Right cardiac atrium (tissue), 5 donors: ENCODE measurements at regions not wholly inside any gene's neighbourhood (a gene's known extent, or its start where the extent isn't known, plus 50 kb on each side); places are given as distances from the start of the nearest gene placed in this dataset.
"Not testable (repeated sequence)": the region's sequence is repeated elsewhere in the genome, so short reads cannot be mapped to it uniquely, and the experiment has no call there.

Source experiments
- ATAC-seq, 2 donors: fragments of 200-7000 bp; cut with Tn5 transposase; one replicate each; pipeline versions ENCODE4 v1.8.0 to v1.9.1; 2020; ENCODE audit warnings: moderate library complexity in 2 of 2, mild to moderate bottlenecking in 1 of 2
- DNase-seq, 3 donors: peaks; one replicate each; pipeline ENCODE4 v3.0.0-alpha.2; 2020
- H3K27ac ChIP-seq: one replicate; pipeline ENCODE4 v1.5.1; 2013; ENCODE audit warnings: mild to moderate bottlenecking, low read length, control low read depth, moderate library complexity
- H3K27me3 ChIP-seq: one replicate; pipeline ENCODE4 v1.6.1; 2013; ENCODE audit not compliant: control insufficient read depth, insufficient read depth
- H3K4me1 ChIP-seq: one replicate; pipeline ENCODE4 v1.6.1; 2013; ENCODE audit warnings: low read length; ENCODE audit not compliant: control insufficient read depth, insufficient read depth
- H3K4me3 ChIP-seq: one replicate; pipeline ENCODE4 v1.5.1; 2013; ENCODE audit warnings: low read length, control low read depth
- H3K9me3 ChIP-seq: one replicate; pipeline ENCODE4 v1.6.1; 2013; ENCODE audit warnings: low read length; ENCODE audit not compliant: control insufficient read depth
- WGBS: extraction: QIAGEN DNeasy Blood & Tissue Kit; methylation state at CpG from one replicate; pipeline ENCODE4 v1.1.7; 2013; 5-methylcytosine and 5-hydroxymethylcytosine counted together
- intact Hi-C, 4 donors: fragments of 100-400 bp; cut with DNase I; formaldehyde crosslinking; loops; one replicate each; pipeline versions ENCODE4 v1.11.0 to v1.14.0; 2022 to 2023
- donor health status: healthy with polysubstance abuse.
- donor health status: DM: no; HTN: yes; CAD: no.
- donor health status: DM: no; HTN: no; CAD: no.
- donor health status: DM: no; HTN: yes; CAD: no; lungs with severe emphysema.
- donor health status: DM: yes; HTN: yes; CAD: no.

GRCh38 chr1:232859216-232859615 is 54.0 kb downstream of the MAP10 start:
- Histone ChIP-seq H3K4me1 (no peaks in the 10 kb centered on the region), H3K4me3 (no peak overlapping the region), H3K27me3 (no peaks in the 10 kb centered on the region), H3K9me3 (no peaks in the 10 kb centered on the region), H3K27ac (no peak overlapping the region)
- 89% methylated on average over 2 of the region's 2 CpGs for WGBS
- ATAC-seq (no peak), DNase-seq (no peak)
- intact Hi-C loops = no loop called here

DNA sequence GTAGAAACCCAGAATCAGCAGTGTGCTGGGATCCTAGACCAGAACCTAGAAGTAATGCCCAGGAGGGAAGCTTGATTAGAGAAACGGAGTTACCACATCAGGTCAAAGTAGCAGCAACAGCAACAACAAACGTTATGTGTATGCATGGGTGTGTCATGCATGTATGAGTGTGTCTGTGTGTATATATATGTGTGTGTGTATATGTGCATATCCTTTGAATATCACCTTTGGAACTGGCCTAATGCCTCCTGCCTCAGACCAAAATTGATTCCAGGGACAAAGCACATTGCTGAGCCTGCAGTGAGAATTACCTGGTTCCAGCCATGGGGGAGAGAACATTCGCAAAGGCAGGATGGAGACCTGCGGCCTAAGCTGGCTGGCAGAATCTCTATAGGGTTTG is 55.9 kb downstream of the MAP10 start:
- ATAC-seq = no peak
- intact Hi-C loops = no loop called here

GRCh38 chr1:232863544-232864275 is 58.5 kb downstream of the MAP10 start:
- no peaks in the 10 kb centered on the region for H3K4me1 ChIP-seq
- ATAC-seq = no peak
- H3K4me3 ChIP-seq = no peak overlapping the region
- H3K9me3 ChIP-seq = no peaks in the 10 kb centered on the region
- no peak for DNase-seq
- WGBS = 90% methylated on average over 10 of the region's 10 CpGs
- intact Hi-C loops = no loop called here
- H3K27ac ChIP-seq = no peak overlapping the region
- no peaks in the 10 kb centered on the region for H3K27me3 ChIP-seq

More for the DNA sequence above, 55.9 kb downstream of the MAP10 start:
- 93% methylated on average over 4 of the region's 4 CpGs for WGBS
- Histone ChIP-seq H3K4me3 (no peak overlapping the region), H3K27ac (no peak overlapping the region), H3K4me1 (no peaks in the 10 kb centered on the region), H3K9me3 (no peaks in the 10 kb centered on the region), H3K27me3 (no peaks in the 10 kb centered on the region)
- DNase-seq = no peak

DNA sequence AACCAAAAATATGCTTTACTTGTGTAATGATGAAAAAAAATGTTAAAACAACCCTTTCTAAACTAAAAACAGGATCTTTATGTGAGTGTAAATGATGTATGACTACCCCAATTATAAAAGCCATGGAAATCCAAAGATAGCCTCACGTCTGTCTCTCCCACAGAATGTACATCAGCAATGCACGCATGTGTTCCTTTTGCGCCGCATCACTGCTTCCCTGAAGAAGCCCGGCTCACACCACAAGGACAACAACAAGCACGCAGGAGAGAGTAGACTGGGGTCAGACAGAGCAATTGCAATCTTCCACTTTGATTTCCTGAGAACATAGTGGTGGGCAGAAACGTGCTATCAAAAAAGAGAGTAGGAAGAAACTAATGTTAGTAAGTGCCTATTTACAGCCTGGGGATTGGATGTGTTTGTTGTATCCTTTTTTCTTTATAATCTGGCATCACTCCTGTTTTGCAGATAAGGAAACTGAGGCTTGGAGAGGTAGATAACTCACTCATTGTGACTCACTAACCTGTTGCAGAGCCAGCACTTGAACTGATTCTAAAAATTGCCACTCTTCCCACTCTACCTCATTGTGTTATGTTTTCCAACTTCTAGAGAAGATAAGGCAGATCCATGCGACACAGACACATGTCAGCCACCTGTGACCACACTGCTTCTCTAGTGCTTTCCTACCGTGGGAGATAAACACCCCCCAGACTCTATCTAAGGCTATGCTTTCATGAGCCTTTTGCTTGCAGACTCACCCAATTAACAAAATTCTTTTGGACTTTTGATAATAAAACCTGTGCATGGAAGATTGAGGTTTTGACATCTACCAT is 60.1 kb downstream of the MAP10 start:
- no peaks in the 10 kb centered on the region for H3K9me3 ChIP-seq
- intact Hi-C loops = no loop called here
- 71% methylated on average over 9 of the region's 9 CpGs for WGBS
- peaks cover 2% of the 10 kb centered on the region for H3K4me1 ChIP-seq
- no peak overlapping the region for H3K27ac ChIP-seq
- H3K27me3 ChIP-seq = no peaks in the 10 kb centered on the region
- no peak for ATAC-seq
- H3K4me3 ChIP-seq = no peak overlapping the region
- DNase-seq = no peak

GRCh38 chr1:232868793-232869491 is 63.7 kb downstream of the MAP10 start:
- Histone ChIP-seq H3K4me3 (no peak overlapping the region), H3K27me3 (no peaks in the 10 kb centered on the region), H3K27ac (no peak overlapping the region), H3K4me1 (peaks cover 2% of the 10 kb centered on the region), H3K9me3 (no peaks in the 10 kb centered on the region)
- intact Hi-C loops = no loop called here
- DNase-seq = peak in 2 of 3 donors; percentile 34 to 66
- 42% methylated on average over 6 of the region's 6 CpGs for WGBS
- ATAC-seq = peak in 1 of 2 donors; percentile 48

DNA sequence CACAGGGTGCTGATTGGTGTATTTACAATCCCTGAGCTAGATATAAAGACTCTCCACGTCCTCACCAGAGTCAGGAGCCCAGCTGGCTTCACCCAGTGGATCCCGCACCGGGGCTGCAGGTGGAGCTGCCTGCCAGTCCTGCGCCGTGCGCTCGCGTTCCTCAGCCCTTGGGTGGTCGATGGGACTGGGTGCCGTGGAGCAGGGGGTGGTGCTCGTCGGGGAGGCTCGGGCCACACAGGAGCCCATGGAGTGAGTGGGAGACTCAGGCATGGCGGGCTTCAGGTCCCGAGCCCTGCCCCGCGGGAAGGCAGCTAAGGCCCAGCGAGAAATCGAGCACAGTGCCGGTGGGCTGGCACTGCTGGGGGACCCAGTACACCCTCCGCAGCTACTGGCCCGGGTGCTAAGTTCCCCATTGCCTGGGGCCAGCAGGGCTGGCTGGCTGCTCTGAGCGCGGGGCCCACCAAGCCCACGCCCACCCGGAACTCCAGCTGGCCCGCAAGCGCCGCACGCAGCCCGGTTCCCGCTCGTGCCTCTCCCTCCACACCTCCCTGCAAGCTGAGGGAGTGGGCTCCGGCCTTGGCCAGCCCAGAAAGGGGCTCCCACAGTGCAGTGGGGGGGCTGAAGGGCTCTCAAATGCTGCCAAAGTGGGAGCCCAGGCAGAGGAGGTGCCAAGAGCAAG is 66.2 kb downstream of the MAP10 start:
- DNase-seq, H3K4me3 ChIP-seq, H3K27me3 ChIP-seq, H3K4me1 ChIP-seq, H3K9me3 ChIP-seq, intact Hi-C loops, ATAC-seq, H3K27ac ChIP-seq: not testable (repeated sequence)
- 97% methylated on average over 34 of the region's 34 CpGs for WGBS

DNA sequence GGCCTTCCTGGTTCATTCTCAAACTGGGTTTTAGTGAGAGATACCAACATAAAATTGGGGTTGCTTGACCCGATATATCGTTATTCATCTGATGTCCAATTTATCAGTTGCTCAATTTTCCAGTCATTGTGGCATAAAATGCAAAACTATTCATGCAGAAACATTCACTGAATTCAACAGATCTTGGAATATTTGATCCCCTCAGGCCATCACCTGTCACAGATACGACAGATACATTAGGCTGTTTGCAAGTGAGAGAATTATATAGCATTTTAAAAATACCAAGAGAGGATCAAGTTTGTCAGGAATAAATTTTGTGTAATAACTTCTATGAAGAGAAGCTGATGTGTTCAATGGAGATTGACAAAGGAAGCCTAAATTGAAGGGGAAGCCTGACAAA is 67.1 kb downstream of the MAP10 start:
- Histone ChIP-seq H3K27me3 (no peaks in the 10 kb centered on the region), H3K9me3 (no peaks in the 10 kb centered on the region), H3K27ac (no peak overlapping the region), H3K4me1 (peaks cover 2% of the 10 kb centered on the region), H3K4me3 (no peak overlapping the region)
- intact Hi-C loops = no loop called here
- WGBS = 98% methylated on average over 3 of the region's 3 CpGs
- no peak for ATAC-seq
- DNase-seq = no peak

DNA sequence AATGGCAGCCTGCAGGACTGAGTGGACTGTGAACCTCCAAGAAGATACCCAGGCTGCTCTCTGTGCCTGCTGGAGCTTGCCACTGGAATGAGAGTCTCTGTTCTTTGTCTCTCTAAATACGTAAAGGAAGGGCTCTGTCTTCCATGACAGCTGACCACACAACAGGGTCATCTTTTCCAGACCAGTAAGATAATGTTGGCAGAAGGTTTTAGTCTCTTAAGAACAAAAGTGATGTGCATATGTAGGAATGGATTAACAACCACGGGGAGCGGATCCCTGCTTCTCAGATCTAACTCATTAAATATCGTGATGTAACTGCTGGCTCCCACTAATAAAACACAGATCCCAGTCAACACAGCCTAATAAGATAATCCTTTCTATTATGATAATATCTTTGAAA is 67.5 kb downstream of the MAP10 start:
- peaks cover 2% of the 10 kb centered on the region for H3K4me1 ChIP-seq
- no peak overlapping the region for H3K27ac ChIP-seq
- H3K9me3 ChIP-seq = no peaks in the 10 kb centered on the region
- no peak overlapping the region for H3K4me3 ChIP-seq
- DNase-seq (no peak), ATAC-seq (no peak)
- intact Hi-C loops = no loop called here
- no peaks in the 10 kb centered on the region for H3K27me3 ChIP-seq
- WGBS = 81% methylated on average over 4 of the region's 4 CpGs

DNA sequence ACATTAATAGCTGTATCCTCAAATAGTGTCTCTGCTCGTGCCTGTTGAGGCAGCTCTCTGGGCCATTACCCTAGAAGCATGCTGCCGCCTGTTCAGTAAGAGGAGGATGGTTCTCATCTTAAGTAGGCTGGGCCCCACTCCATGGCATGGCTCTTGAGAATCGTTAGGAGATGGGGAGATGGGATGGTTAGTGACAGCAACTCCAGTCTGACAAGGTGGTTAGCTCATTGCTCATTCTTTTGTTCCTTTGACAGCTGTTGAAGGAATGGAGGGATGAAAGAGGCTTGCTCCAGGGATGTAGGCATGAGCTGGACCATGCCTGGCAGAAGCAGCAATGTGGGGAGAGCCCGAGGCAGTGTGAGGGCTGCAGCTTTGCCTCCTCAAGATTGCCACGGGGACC is 68.2 kb downstream of the MAP10 start:
- 83% methylated on average over 5 of the region's 5 CpGs for WGBS
- Histone ChIP-seq H3K9me3 (no peaks in the 10 kb centered on the region), H3K27me3 (no peaks in the 10 kb centered on the region)

GRCh38 chr1:232873931-232874330 is 68.7 kb downstream of the MAP10 start:
- H3K9me3 ChIP-seq = no peaks in the 10 kb centered on the region
- no peak overlapping the region for H3K4me3 ChIP-seq
- intact Hi-C loops = no loop called here
- 96% methylated on average over 7 of the region's 7 CpGs for WGBS
- no peaks in the 10 kb centered on the region for H3K27me3 ChIP-seq
- no peak for DNase-seq
- no peak overlapping the region for H3K27ac ChIP-seq
- no peak for ATAC-seq
- H3K4me1 ChIP-seq = peaks cover 2% of the 10 kb centered on the region

More for the DNA sequence above, 68.2 kb downstream of the MAP10 start:
- DNase-seq (no peak), ATAC-seq (no peak)
- H3K4me3 ChIP-seq = no peak overlapping the region
- intact Hi-C loops = no loop called here
- H3K27ac ChIP-seq = no peak overlapping the region
- H3K4me1 ChIP-seq = peaks cover 2% of the 10 kb centered on the region
